WTC11 (cell line): ENCODE measurements at regions not wholly inside any gene's neighbourhood (a gene's known extent, or its start where the extent isn't known, plus 50 kb on each side); places are given as distances from the start of the nearest gene placed in this dataset.

Experiments
- ATAC-seq: fragments of 200-7000 bp; cut with Tn5 transposase; 2 replicates; pipeline ENCODE4 v1.10.0; 2021; ENCODE audit warnings: mild to moderate bottlenecking, moderate library complexity
- CTCF ChIA-PET: fragments of 300-600 bp; sonication (Branson Sonifier 250); formaldehyde crosslinking; loops from one replicate; lab custom pipeline; 2021; ENCODE audit warnings: antibody characterized with exemption; lab: Charles Lee
- POLR2A ChIA-PET: fragments of 350-600 bp; sonication (Branson Sonifier 250); formaldehyde crosslinking; loops from one replicate; lab custom pipeline; 2021; ENCODE audit warnings: antibody characterized with exemption; lab: Charles Lee
- DNase-seq: peaks from one replicate; pipeline ENCODE4 v3.0.0; 2021; ENCODE audit warnings: low spot score
- H3K27ac Mint-ChIP-seq: 2 replicates; pipeline ENCODE4 v1.8.0; 2021; ENCODE audit warnings: mixed read lengths
- H3K27me3 Mint-ChIP-seq: 2 replicates; pipeline ENCODE4 v1.8.0; 2021; ENCODE audit warnings: low read depth, mild to moderate bottlenecking, moderate library complexity, mixed read lengths
- H3K36me3 Mint-ChIP-seq: 2 replicates; pipeline ENCODE4 v1.8.0; 2021; ENCODE audit warnings: mixed read lengths
- H3K4me1 Mint-ChIP-seq: 2 replicates; pipeline ENCODE4 v1.8.0; 2022; ENCODE audit warnings: mixed read lengths
- H3K4me3 Mint-ChIP-seq: 2 replicates; pipeline ENCODE4 v1.8.0; 2021; ENCODE audit warnings: mild to moderate bottlenecking, moderate library complexity, mixed read lengths
- H3K9me3 Mint-ChIP-seq: 2 replicates; pipeline ENCODE4 v1.8.0; 2021; ENCODE audit warnings: mixed read lengths
- E2F1 ChIP-seq: sonication (generic); formaldehyde crosslinking; IDR thresholded peaks from 2 replicates; pipeline ENCODE4 v1.8.0; 2022; ENCODE audit warnings: mild to moderate bottlenecking, missing genetic modification reagents
- ERG ChIP-seq: fragments of 250-450 bp; sonication (Bioruptor Pico); IDR thresholded peaks from 2 replicates; pipeline ENCODE4 v1.8.0; 2021; ENCODE audit warnings: mild to moderate bottlenecking
- SOX15 ChIP-seq: fragments of 250-450 bp; sonication (Bioruptor Pico); IDR thresholded peaks from 2 replicates; pipeline ENCODE4 v1.9.0; 2021; ENCODE audit warnings: mild to moderate bottlenecking
- SP1 ChIP-seq: sonication (generic); formaldehyde crosslinking; conservative IDR thresholded peaks from 2 replicates; pipeline ENCODE4 v1.8.1; 2022; ENCODE audit warnings: missing genetic modification reagents
- TEAD4 ChIP-seq: sonication (generic); formaldehyde crosslinking; IDR thresholded peaks from 2 replicates; pipeline ENCODE4 v1.8.0; 2022; ENCODE audit warnings: mild to moderate bottlenecking, missing genetic modification reagents
- ZNF121 ChIP-seq: sonication (generic); formaldehyde crosslinking; IDR thresholded peaks from 2 replicates; pipeline ENCODE4 v1.8.0; 2023; ENCODE audit warnings: missing genetic modification reagents
- ZNF138 ChIP-seq: sonication (generic); formaldehyde crosslinking; conservative IDR thresholded peaks from 2 replicates; pipeline ENCODE4 v1.8.1; 2022; ENCODE audit warnings: mild to moderate bottlenecking, moderate library complexity, missing genetic modification reagents
- ZNF263 ChIP-seq: sonication (generic); formaldehyde crosslinking; IDR thresholded peaks from 2 replicates; pipeline ENCODE4 v1.8.1; 2022; ENCODE audit warnings: low read depth, mild to moderate bottlenecking, moderate library complexity, missing genetic modification reagents
- TF ChIP-seq, protein P1 (sequence below): sonication (generic); formaldehyde crosslinking; IDR thresholded peaks from 2 replicates; pipeline ENCODE4 v1.8.1; 2023; ENCODE audit warnings: mild to moderate bottlenecking, missing genetic modification reagents, borderline replicate concordance
- TF ChIP-seq, protein P2 (sequence below): sonication (generic); formaldehyde crosslinking; IDR thresholded peaks from 2 replicates; pipeline ENCODE4 v1.8.0; 2022; ENCODE audit warnings: mild to moderate bottlenecking, missing genetic modification reagents
- TF ChIP-seq, protein P3 (sequence below): sonication (generic); formaldehyde crosslinking; conservative IDR thresholded peaks from 2 replicates; pipeline ENCODE4 v1.8.1; 2023; ENCODE audit warnings: mild to moderate bottlenecking, low read depth, missing genetic modification reagents, moderate library complexity
- TF ChIP-seq, protein P4 (sequence below): sonication (generic); formaldehyde crosslinking; IDR thresholded peaks from 2 replicates; pipeline ENCODE4 v1.8.1; 2022; ENCODE audit warnings: low read depth, missing genetic modification reagents, borderline replicate concordance

- Mint-ChIP-seq H3K4me1 (peaks cover 6% of the 10 kb centered on the region), H3K4me3 (no peak overlapping the region), H3K27ac (no peak overlapping the region), H3K27me3 (peaks cover 14% of the 10 kb centered on the region), H3K36me3 (no peaks in the 10 kb centered on the region), H3K9me3 (peaks cover 9% of the 10 kb centered on the region)
- DNase-seq = no peak
- TF ChIP-seq, protein P1, sequence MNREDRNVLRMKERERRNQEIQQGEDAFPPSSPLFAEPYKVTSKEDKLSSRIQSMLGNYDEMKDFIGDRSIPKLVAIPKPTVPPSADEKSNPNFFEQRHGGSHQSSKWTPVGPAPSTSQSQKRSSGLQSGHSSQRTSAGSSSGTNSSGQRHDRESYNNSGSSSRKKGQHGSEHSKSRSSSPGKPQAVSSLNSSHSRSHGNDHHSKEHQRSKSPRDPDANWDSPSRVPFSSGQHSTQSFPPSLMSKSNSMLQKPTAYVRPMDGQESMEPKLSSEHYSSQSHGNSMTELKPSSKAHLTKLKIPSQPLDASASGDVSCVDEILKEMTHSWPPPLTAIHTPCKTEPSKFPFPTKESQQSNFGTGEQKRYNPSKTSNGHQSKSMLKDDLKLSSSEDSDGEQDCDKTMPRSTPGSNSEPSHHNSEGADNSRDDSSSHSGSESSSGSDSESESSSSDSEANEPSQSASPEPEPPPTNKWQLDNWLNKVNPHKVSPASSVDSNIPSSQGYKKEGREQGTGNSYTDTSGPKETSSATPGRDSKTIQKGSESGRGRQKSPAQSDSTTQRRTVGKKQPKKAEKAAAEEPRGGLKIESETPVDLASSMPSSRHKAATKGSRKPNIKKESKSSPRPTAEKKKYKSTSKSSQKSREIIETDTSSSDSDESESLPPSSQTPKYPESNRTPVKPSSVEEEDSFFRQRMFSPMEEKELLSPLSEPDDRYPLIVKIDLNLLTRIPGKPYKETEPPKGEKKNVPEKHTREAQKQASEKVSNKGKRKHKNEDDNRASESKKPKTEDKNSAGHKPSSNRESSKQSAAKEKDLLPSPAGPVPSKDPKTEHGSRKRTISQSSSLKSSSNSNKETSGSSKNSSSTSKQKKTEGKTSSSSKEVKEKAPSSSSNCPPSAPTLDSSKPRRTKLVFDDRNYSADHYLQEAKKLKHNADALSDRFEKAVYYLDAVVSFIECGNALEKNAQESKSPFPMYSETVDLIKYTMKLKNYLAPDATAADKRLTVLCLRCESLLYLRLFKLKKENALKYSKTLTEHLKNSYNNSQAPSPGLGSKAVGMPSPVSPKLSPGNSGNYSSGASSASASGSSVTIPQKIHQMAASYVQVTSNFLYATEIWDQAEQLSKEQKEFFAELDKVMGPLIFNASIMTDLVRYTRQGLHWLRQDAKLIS (CRISPR knock-in tag) = no peak
- TF ChIP-seq SOX15 (CRISPR knock-in tag) = no peak
- TF ChIP-seq, protein P2, sequence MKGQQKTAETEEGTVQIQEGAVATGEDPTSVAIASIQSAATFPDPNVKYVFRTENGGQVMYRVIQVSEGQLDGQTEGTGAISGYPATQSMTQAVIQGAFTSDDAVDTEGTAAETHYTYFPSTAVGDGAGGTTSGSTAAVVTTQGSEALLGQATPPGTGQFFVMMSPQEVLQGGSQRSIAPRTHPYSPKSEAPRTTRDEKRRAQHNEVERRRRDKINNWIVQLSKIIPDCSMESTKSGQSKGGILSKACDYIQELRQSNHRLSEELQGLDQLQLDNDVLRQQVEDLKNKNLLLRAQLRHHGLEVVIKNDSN (CRISPR knock-in tag) = no peak
- TF ChIP-seq, protein P3, sequence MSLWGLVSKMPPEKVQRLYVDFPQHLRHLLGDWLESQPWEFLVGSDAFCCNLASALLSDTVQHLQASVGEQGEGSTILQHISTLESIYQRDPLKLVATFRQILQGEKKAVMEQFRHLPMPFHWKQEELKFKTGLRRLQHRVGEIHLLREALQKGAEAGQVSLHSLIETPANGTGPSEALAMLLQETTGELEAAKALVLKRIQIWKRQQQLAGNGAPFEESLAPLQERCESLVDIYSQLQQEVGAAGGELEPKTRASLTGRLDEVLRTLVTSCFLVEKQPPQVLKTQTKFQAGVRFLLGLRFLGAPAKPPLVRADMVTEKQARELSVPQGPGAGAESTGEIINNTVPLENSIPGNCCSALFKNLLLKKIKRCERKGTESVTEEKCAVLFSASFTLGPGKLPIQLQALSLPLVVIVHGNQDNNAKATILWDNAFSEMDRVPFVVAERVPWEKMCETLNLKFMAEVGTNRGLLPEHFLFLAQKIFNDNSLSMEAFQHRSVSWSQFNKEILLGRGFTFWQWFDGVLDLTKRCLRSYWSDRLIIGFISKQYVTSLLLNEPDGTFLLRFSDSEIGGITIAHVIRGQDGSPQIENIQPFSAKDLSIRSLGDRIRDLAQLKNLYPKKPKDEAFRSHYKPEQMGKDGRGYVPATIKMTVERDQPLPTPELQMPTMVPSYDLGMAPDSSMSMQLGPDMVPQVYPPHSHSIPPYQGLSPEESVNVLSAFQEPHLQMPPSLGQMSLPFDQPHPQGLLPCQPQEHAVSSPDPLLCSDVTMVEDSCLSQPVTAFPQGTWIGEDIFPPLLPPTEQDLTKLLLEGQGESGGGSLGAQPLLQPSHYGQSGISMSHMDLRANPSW (CRISPR knock-in tag) = no peak
- TF ChIP-seq ZNF121 (CRISPR knock-in tag) = no peak
- TF ChIP-seq SP1 (CRISPR knock-in tag) = no peak
- no peak for TF ChIP-seq ERG (CRISPR knock-in tag)
- no peak for TF ChIP-seq ZNF138 (CRISPR knock-in tag)
- no peak for TF ChIP-seq TEAD4 (CRISPR knock-in tag)
- TF ChIP-seq E2F1 = no peak
- TF ChIP-seq, protein P4, sequence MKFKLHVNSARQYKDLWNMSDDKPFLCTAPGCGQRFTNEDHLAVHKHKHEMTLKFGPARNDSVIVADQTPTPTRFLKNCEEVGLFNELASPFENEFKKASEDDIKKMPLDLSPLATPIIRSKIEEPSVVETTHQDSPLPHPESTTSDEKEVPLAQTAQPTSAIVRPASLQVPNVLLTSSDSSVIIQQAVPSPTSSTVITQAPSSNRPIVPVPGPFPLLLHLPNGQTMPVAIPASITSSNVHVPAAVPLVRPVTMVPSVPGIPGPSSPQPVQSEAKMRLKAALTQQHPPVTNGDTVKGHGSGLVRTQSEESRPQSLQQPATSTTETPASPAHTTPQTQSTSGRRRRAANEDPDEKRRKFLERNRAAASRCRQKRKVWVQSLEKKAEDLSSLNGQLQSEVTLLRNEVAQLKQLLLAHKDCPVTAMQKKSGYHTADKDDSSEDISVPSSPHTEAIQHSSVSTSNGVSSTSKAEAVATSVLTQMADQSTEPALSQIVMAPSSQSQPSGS (CRISPR knock-in tag) = no peak
- TF ChIP-seq ZNF263 (CRISPR knock-in tag) = no peak
- CTCF ChIA-PET = no interaction called here
- POLR2A ChIA-PET = no interaction called here
- ATAC-seq = no peak
These were observed 356.8 kb upstream of the KIF2A start for GRCh38 chr5:61949054-61949678.
